Keratinocyte (primary cell): ENCODE measurements at regions not wholly inside any gene's neighbourhood (a gene's known extent, or its start where the extent isn't known, plus 50 kb on each side); places are given as distances from the start of the nearest gene placed in this dataset.

ENCODE experiments used
- CTCF ChIP-seq, 3 experiments: IDR thresholded peaks in 1 of 3; conservative IDR thresholded peaks in 1 of 3; optimal IDR thresholded peaks in 1 of 3; 2 replicates in 2 of 3; 3 replicates in 1 of 3; pipeline versions ENCODE3 to v1.5.1; 2011; ENCODE audit warnings: low read length in 3 of 3, mild to moderate bottlenecking in 3 of 3, moderate library complexity in 2 of 3, control low read depth in 1 of 3, inconsistent platforms in 1 of 3; ENCODE audit not compliant: insufficient read depth in 2 of 3; ENCODE audit errors: extremely low read depth in 1 of 3
- EZH2 ChIP-seq: IDR thresholded peaks from one replicate; pipeline ENCODE4 v1.6.1; 2012; ENCODE audit warnings: inconsistent platforms, mild to moderate bottlenecking, low read length, moderate library complexity

- no peak for TF ChIP-seq CTCF (optimal IDR thresholded peaks at IDR 0.05 in 1 of 3, IDR thresholded peaks at IDR 0.05 in 1 of 3, conservative IDR thresholded peaks at IDR 0.05 in 1 of 3; ENCODE audit: extremely low read depth in 1 of 3, insufficient read depth in 2 of 3, low read length in 3 of 3)
- TF ChIP-seq EZH2, result no peak
These were observed 509.2 kb downstream of the FLRT2 start for GRCh38 chr14:86039176-86039575.
